Stimulated activated CD4-positive, alpha-beta T cell treated with anti-CD3 and anti-CD28 coated beads, Interleukin-12 subunit alpha, Interleukin-12 subunit beta, amount 100 ng/mL, for 4 hours (primary cell): ENCODE measurements at regions not wholly inside any gene's neighbourhood (a gene's known extent, or its start where the extent isn't known, plus 50 kb on each side); places are given as distances from the start of the nearest gene placed in this dataset.

Experiments used
- DNase-seq: peaks from one replicate; pipeline ENCODE4 v3.0.0-alpha.2; 2020

GRCh38 chr14:101234244-101234937, 326.9 kb upstream of the DIO3 start:
- DNase-seq, result no peak

GRCh38 chr14:101234999-101235334, 326.3 kb upstream of the DIO3 start:
- no peak for DNase-seq

- peak; percentile 6 for DNase-seq
Observed at GRCh38 chr14:101235335-101236103, 325.8 kb upstream of the DIO3 start.

GRCh38 chr14:101236496-101237251, 324.6 kb upstream of the DIO3 start:
- no peak for DNase-seq

GRCh38 chr14:101237252-101237616, 324.1 kb upstream of the DIO3 start:
- DNase-seq, result no peak

GRCh38 chr14:101239065-101239464, 322.2 kb upstream of the DIO3 start:
- no peak for DNase-seq

- no peak for DNase-seq
Observed at GRCh38 chr14:101241147-101241546, 320.1 kb upstream of the DIO3 start.

GRCh38 chr14:101241807-101242278, 319.5 kb upstream of the DIO3 start:
- DNase-seq, result no peak

GRCh38 chr14:101242442-101243385, 318.6 kb upstream of the DIO3 start:
- no peak for DNase-seq

GRCh38 chr14:101243587-101244338, 317.5 kb upstream of the DIO3 start:
- DNase-seq, result no peak

GRCh38 chr14:101246894-101247841, 314.1 kb upstream of the DIO3 start:
- no peak for DNase-seq

- no peak for DNase-seq
Observed at GRCh38 chr14:101247842-101248725, 313.2 kb upstream of the DIO3 start.

- no peak for DNase-seq
Observed at GRCh38 chr14:101248840-101249675, 312.2 kb upstream of the DIO3 start.

GRCh38 chr14:101249676-101250036, 311.6 kb upstream of the DIO3 start:
- no peak for DNase-seq

GRCh38 chr14:101250336-101250947, 310.9 kb upstream of the DIO3 start:
- DNase-seq, result no peak

- DNase-seq, result no peak
Observed at GRCh38 chr14:101250948-101251811, 310.1 kb upstream of the DIO3 start.

GRCh38 chr14:101251812-101252442, 309.4 kb upstream of the DIO3 start:
- no peak for DNase-seq
